ENCODE measurements at regions not wholly inside any gene's neighbourhood (a gene's known extent, or its start where the extent isn't known, plus 50 kb on each side); places are given as distances from the start of the nearest gene placed in this dataset.

DNA sequence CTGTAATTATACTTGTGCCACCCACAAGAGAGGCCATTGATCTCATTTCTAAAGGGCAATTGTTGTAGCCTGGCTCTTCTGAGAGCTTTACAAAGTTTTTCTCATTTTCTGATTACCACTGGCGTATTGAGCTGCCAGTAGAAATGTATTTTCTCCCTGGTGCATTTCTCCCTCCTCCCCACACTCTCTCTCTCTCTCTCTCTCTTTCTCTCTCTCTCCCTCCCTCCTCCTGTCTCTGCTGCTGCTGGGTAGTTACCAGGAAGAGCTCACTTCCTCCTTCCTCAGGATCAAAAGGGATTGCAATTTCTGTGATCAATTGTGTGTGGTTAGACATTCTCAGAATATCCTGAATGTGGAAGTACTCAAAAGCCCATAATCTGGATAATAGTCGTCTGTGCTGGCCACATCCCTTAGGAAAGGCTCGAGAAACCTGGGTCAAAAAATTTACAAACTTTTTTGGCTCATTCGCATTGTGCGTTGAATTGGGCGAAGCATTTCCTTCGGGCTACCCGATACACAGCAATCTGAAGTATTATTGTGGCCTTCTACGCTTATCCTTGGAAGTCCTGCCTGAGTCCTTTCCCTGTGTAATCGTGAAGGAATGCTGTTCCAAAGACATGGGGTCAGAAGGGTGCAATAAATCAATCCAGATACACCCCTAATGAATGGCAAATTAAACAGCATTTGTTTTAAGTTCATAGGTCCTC, 254.8 kb downstream of the MSRB3 start:
- Mint-ChIP-seq H3K4me1 (ENCODE audit: low read depth) (no peaks in the 10 kb centered on the region), H3K36me3 (ENCODE audit: low read depth) (no peaks in the 10 kb centered on the region), H3K9me3 (no peaks in the 10 kb centered on the region), H3K4me3 (no peak overlapping the region), H3K27ac (no peak overlapping the region), H3K27me3 (no peaks in the 10 kb centered on the region)
- ATAC-seq (ENCODE audit: poor library complexity) (no peak), DNase-seq (no peak)
- Histone ChIP-seq H3K4me1 (ENCODE audit: insufficient read depth, low read length) (no peaks in the 10 kb centered on the region), H3K9me3 (ENCODE audit: control insufficient read depth in 1 of 2, insufficient read depth in 1 of 2, low read length in 2 of 2) (peaks cover 0 to 4% of the 10 kb centered on the region in 2 experiments), H3K36me3 (ENCODE audit: insufficient read depth, low read length) (no peaks in the 10 kb centered on the region), H3K27me3 (ENCODE audit: control insufficient read depth in 1 of 2, insufficient read depth in 2 of 2, low read length in 2 of 2) (peaks cover 0 to 3% of the 10 kb centered on the region in 2 experiments), H3K27ac (ENCODE audit: low read depth in 1 of 2, low read length in 2 of 2) (no peak overlapping the region), H3K4me3 (ENCODE audit: low read length) (no peak overlapping the region)
- no peak for TF ChIP-seq CTCF (IDR thresholded peaks at IDR 0.05)
- intact Hi-C loops (cut with DNase I, micrococcal nuclease), result no loop called here
- ChIA-PET POLR2A (no interaction called here), CTCF (no interaction called here)

DNA sequence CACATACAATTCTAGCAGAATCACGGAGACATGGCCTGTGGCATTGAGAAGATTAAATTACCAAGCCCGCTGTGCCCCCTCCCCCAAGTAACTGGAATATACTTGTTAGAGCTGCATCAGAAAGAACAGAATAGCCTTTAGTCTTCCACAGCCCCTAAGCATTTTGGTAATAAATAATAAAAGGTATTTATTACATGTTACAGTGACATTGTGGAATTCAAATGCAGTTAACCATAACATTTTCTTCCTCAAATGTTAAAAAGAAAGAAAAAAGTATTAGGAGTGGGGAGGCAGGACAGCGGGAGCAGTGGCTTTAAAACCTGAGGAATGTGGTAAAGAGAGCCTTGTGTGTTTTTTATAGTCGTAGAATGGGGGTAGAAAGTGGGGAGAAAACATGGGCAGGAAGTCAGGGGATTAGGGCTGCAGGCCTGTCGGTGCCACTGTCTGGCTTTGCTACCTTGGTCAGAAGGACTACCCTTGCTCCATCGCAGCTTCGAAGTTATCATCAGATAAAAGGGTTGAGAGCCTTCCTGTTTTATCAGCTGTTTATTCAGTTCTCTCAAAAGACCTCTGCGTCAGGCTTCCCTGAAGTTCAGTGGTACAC, 255.9 kb downstream of the MSRB3 start:
- Mint-ChIP-seq H3K9me3 (peaks cover 7% of the 10 kb centered on the region), H3K4me1 (ENCODE audit: low read depth) (no peaks in the 10 kb centered on the region), H3K27ac (no peak overlapping the region), H3K27me3 (no peaks in the 10 kb centered on the region), H3K4me3 (no peak overlapping the region), H3K36me3 (ENCODE audit: low read depth) (no peaks in the 10 kb centered on the region)
- Histone ChIP-seq H3K9me3 (ENCODE audit: control insufficient read depth in 1 of 2, insufficient read depth in 1 of 2, low read length in 2 of 2) (no peaks in the 10 kb centered on the region), H3K4me3 (ENCODE audit: low read length) (no peak overlapping the region), H3K4me1 (ENCODE audit: insufficient read depth, low read length) (no peaks in the 10 kb centered on the region), H3K27ac (ENCODE audit: low read depth in 1 of 2, low read length in 2 of 2) (no peak overlapping the region), H3K27me3 (ENCODE audit: control insufficient read depth in 1 of 2, insufficient read depth in 2 of 2, low read length in 2 of 2) (peaks cover 0 to 3% of the 10 kb centered on the region in 2 experiments), H3K36me3 (ENCODE audit: insufficient read depth, low read length) (no peaks in the 10 kb centered on the region)
- CTCF ChIA-PET, result no interaction called here
- DNase-seq (no peak), ATAC-seq (ENCODE audit: poor library complexity) (no peak)
- POLR2A ChIA-PET, result interaction anchor here (0.6 kb wide), 1 partner anchor 424 kb away, joined by 3 read pairs; no protein-coding TSS in a partner anchor
- TF ChIP-seq CTCF (IDR thresholded peaks at IDR 0.05), result no peak
- intact Hi-C loops (cut with DNase I, micrococcal nuclease), result no loop called here

DNA sequence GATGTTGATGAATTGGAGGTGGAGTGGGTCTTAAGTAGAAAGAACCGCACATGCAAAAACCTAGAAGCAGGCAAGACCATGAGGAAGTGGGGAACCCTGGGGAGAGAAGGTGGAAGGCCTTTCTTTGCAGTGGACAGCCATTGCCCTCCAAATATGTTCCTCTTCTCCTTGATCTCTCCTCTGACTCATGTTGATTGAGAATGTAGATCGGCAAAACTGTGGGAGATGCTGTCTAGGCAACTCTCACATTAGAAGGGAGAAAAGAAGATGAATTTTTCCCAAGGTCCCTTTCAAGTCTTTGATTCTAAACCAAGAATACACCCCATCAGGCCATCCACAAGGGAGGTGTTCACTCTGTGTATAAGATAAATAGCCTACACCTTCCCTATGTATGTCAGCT, 257.5 kb downstream of the MSRB3 start:
- H3K27me3 Mint-ChIP-seq, result no peaks in the 10 kb centered on the region
- TF ChIP-seq CTCF (IDR thresholded peaks at IDR 0.05), result no peak
- no peak for ATAC-seq (ENCODE audit: poor library complexity)
- no peaks in the 10 kb centered on the region for H3K4me1 Mint-ChIP-seq (ENCODE audit: low read depth)
- Histone ChIP-seq H3K36me3 (ENCODE audit: insufficient read depth, low read length) (no peaks in the 10 kb centered on the region), H3K9me3 (ENCODE audit: control insufficient read depth in 1 of 2, insufficient read depth in 1 of 2, low read length in 2 of 2) (peaks cover 0 to 6% of the 10 kb centered on the region in 2 experiments), H3K4me1 (ENCODE audit: insufficient read depth, low read length) (no peaks in the 10 kb centered on the region), H3K27ac (ENCODE audit: low read depth in 1 of 2, low read length in 2 of 2) (no peak overlapping the region), H3K4me3 (ENCODE audit: low read length) (no peak overlapping the region), H3K27me3 (ENCODE audit: control insufficient read depth in 1 of 2, insufficient read depth in 2 of 2, low read length in 2 of 2) (peaks cover 0 to 3% of the 10 kb centered on the region in 2 experiments)
- CTCF ChIA-PET, result no interaction called here
- peaks cover 10% of the 10 kb centered on the region for H3K9me3 Mint-ChIP-seq
- intact Hi-C loops (cut with DNase I, micrococcal nuclease), result no loop called here
- no peak for DNase-seq
- POLR2A ChIA-PET, result no interaction called here
- no peak overlapping the region for H3K4me3 Mint-ChIP-seq
- no peak overlapping the region for H3K27ac Mint-ChIP-seq
- H3K36me3 Mint-ChIP-seq (ENCODE audit: low read depth), result no peaks in the 10 kb centered on the region
